HG03571 (cell line): ENCODE measurements at regions not wholly inside any gene's neighbourhood (a gene's known extent, or its start where the extent isn't known, plus 50 kb on each side); places are given as distances from the start of the nearest gene placed in this dataset.
"Not testable (repeated sequence)": the region's sequence is repeated elsewhere in the genome, so short reads cannot be mapped to it uniquely, and the experiment has no call there.

Source experiments
- ATAC-seq: cut with Tn5 transposase; IDR thresholded peaks from one replicate; pipeline ENCODE4 v1.9.1; 2021; ENCODE audit not compliant: unreplicated experiment

DNA sequence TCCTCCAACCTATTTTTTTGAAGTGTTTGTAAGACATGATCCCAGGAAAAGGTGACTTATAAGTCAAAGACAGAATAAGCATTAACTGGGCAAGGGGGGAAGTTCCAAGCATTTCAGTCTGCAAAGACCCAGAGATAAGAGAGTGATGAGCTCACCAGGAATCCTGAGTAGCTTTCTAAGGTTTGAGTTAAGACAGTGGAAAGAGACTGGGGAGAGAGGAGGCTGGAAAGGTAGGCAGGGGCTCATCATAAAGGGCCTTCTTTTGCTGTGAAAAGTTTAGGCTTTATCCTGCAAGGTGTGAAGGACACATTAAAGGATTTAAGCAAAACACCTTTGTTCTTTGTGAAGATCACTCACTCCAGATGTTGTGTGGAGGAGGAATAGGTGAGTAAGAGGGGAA lies 438.8 kb downstream of the CHL1 start:
- ATAC-seq = no peak

DNA sequence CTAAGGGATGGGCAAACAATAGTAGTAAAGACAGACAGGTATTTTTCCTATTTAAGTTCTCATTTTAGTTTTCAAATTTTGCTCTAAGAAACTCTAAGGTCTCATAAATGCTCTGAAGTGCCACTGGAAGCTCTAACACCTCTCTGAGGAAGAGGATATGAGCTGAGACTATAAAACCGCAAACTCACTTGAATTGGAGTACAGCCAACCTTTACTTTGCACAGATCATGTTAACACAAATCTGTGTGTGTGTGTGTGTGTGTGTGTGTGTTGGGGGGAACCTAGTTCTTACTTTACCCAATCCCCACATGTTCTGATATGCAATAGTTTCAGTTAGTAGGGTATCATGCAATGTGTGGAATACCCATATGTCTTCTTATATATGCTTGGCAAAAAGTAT lies 446.8 kb downstream of the CHL1 start:
- no peak for ATAC-seq

DNA sequence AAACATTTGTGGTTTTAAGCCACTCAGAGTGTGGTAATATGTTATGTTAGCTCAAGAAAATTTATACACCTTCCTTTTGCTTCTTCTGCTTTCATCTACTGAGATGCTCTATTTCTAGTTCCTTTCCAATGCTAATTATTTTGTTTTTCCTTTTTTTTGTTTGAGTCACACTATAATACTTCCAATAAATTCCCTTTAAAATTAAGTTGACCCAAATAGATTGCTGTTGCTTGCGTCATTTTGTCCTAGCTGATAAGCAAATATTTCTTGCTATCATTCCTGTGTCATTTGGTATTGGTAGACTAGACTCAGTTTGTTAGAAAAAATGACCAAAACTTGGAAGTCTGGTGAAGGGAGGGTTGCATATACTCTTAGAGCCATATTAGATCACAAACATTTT lies 437.0 kb upstream of the CNTN6 start:
- no peak for ATAC-seq

DNA sequence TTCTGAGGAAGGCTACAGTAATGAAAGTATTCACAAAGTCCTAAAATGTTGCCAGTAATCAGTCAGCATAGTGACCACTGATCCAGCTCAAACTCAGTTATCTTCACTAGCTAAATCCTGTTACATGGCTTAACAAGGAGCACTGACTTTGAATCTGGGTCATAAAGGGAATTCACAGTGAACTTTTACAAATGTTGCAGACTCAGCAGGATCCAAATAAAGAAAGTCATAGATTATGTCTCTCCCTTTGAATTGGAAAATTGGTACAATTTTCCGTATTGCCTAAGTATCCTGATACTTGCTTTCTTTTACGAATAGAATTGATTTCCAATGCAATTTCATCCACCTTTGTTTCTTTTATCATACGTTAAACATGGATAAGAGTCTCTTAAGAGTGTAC lies 431.5 kb upstream of the CNTN6 start:
- ATAC-seq = no peak

DNA sequence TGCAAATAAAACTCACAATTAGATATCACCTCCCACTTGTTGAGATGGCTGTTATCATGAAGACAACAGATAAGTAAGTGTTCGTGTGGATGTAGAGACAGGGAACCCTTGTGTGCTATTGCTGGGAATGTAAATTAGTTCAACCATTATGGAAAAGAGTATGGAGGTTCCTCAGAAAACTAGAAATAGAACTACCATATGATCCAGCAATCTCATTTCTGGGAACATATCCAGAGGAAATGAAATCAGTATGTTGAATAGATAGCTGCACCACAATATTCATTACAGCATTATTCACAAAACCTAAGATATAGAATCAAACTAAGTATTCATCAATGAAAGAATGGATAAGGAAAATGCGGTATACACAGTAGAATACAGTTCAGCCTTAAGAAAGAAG lies 418.7 kb upstream of the CNTN6 start:
- ATAC-seq = no peak

DNA sequence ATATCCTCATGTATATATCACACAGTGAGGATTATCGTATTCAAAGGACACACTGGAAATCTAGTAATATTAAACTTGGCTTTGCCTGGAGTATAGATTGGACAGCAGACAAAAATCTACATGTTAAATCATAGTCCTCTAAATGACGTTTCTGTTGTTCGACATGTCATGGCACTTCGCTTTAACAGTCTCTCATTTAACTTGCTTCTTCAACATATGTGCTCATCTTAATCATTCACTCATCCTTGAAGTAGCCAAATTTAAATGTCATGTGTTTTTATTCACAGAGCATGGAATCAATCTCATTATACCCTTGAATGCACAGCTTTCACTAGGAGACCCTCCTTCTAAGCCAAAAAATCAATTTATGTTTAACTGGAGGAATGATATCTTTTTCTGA lies 417.0 kb upstream of the CNTN6 start:
- ATAC-seq = no peak

DNA sequence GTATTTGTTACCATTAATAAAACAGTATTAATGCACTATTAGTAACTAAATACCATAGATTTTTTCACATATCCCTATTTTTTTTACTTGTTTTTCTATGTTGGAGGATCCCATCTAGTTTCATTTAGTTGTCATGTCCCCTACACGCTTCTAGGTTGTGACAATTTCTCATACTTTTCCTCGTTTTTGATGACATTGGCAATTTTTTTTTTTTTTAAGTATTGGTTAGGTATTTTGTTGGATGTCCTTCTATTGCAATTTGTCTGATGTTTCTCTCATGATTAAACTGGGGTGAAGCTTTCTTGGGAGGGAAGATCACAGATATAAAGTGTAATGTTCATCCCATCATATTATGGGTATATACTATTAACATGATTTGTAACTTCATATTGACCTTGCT lies 409.1 kb upstream of the CNTN6 start:
- ATAC-seq = no peak

DNA sequence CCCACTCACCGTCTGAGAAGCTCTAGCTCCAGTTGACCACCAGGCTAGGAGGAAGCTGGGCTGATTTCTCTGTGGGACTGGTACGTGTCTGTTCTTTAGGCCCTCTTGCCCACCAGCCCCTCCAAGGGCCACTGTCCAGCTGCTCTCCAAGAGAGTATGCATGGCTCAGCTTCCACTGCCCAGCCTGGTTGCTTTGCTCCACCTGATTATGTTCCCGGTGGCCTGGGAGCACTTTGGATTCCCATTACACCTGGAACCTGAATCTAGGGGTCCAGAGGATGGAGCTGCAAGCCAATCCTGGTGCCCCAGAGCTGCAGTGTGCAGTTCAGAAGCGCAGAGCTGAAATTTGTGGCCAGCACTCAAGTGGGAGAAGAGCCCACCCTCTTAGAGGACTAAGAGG lies 402.1 kb upstream of the CNTN6 start:
- ATAC-seq = no peak

DNA sequence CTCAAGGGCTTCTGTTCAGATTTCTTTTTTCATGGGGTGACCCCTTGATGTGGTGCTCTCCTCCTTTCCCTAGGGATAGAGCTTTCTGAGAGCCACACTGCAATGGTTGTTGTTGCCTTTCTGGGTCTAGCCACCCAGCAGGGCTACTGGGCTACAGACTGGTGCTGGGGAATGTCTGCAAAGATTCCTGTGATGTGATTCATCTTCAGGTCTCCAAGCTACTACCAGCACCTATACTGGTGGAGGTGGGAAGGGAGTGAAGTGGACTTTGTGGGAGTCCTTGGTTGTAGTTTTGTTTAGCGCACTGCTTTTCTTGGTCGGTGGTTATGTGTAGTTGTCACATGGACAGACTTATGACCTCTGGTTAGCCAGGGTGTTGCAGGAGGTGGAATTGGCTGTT lies 392.3 kb upstream of the CNTN6 start:
- no peak for ATAC-seq

DNA sequence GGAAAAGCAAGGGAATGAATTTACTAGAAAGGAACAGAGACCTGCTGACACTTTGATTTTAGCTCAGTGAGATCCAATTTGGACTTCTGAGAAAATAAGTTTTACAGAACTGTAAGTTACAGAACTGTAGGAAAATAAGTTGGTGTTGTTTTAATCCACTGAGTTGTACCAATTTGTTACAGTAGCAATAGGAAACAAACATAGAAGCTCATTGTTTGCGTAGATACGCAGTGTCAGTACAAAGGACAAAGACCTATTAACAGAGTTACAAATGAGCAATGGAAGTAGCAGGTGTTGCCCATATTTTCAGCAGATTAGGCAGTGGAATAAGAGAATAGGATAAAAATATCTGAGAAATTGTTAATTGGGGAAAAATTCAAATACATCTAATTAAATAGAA lies 385.8 kb upstream of the CNTN6 start:
- ATAC-seq = no peak

DNA sequence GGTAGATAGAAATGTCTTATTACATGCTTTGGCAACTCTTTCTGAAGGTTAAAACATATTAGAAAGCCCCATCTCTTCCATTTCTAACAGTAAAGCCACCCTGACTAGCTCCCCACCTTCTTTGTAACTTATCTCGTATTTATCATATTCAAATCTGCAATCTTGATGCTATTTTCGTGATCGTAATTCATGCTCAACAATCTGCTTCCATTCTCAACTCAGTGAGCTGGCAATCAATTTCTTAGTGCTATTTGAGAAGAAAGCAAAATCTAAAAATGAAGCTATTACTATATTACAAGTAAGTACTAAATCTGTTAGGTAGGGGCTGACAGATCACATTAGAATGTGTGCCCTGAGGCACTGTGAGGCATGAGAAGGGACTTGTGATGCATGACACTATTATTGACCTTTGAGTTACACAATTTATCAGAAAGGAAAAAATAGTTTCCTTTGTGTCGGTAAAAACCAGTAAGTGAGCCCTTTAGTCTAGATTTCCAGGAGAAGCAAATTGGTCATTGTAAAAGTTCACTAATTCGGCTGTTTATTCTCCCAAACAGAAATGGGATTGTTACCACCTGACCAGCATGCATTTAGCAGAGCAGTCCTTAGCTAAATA lies 379.7 kb upstream of the CNTN6 start:
- ATAC-seq = no peak

DNA sequence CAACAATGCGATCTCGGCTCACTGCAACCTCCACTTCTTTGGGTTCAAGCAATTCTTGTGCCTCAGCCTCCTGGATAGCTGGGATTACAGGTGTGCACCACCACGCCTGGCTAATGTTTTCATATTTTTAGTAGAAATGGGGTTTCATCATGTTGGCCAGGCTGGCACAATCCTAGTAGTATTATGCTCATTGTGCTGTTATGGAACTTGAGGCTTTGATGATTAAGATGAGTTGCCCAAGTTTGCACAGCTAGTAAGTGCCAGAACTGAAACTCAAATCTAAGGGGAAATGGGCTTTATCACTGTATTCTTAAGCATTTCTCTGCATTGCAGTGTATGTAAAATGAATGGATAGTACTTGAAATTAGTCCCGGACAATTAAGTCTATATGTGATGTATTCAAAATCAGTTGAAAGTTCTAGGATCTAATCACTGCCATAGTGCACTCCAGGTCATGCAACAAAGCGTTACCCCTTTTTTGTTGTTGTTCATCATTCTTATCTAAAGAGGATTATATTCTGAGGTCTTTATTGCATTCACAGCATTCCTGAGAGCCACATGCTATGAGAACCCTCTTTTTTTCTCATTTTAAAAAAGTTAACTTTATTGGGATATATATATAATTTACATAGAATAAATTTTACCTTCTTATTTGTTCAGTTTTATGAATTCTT lies 378.7 kb upstream of the CNTN6 start:
- ATAC-seq = no peak

DNA sequence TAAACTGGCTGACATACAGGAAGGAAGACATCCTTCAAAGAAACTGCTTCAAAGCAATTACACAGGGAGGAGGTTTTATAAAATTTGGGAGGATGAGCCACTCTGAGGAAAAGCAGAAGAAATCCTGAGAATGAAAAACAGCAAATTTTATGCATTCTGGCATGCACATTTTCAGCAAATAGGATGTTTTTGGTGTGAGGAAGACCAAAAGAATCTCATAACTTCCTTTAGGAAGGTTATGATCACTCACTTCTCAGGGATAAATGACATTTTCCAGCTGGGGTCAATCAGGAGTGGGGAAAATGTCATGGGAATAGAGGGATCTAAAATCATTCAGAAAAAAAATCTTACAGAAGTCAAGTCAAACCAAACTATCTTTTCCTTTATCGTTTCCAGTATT lies 371.7 kb upstream of the CNTN6 start:
- no peak for ATAC-seq

DNA sequence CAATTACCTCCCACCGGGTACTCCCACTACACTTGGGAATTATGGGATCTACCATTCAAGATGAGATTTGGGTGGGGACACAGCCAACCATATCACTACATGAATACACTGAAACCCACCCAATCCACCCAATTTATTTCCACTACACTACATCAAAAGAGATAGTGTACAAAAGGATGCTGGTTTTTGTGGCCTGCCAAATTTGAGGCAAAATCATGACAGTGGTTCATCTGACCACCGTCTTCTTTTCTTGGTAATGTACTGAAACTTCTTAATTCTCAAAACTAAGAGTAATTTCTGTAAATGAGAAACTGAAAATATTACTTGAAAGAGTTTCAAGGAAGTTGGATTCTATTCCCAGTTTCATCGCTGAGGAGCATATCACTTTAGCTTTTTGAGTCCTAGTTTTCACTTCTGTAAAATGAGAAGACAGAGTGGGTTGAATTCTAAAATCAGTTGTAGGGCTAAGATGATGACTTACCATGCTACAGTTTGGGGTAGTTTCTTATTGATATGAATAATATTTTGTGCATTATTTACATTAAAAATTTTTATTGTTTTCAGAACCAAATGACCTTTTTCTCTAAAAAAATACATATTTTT lies 360.4 kb upstream of the CNTN6 start:
- ATAC-seq = no peak

DNA sequence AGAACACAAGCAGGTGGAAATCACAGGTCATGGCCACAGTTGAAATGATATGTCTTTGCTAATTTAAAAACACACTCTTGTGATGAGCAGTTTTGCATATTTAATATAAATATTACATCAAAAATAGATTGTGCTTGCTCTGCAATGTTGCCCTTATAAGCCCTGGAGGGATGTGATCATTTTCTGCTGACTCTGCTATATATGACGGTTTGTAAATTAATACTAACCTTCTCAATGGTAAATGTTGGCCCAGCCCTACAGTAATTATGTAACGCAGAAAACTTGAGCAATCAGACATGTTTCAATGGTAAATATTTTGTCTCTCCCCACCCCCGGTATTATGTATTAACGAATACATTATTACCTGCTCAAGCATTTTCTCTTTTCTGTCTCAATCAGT lies 359.5 kb upstream of the CNTN6 start:
- no peak for ATAC-seq

DNA sequence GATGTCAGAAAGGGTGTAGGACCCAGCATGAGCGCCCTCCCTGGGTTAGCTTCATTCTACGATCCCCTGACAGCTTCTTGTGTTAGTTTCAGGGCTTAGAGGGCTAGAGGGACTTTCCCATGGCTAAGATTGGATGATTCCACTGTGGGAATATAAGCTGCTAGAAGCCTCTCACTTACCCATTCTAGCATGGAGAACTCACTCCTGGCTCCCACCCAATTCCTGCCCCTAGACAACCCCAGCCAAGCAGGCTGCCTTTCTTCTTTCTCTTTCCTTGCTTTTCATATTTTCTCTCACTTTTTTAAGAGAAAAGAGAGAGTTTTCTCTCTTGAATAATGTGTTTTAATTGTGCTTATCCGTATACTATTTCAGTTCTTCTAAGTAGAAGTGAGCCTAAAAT lies 335.1 kb upstream of the CNTN6 start:
- ATAC-seq = no peak

DNA sequence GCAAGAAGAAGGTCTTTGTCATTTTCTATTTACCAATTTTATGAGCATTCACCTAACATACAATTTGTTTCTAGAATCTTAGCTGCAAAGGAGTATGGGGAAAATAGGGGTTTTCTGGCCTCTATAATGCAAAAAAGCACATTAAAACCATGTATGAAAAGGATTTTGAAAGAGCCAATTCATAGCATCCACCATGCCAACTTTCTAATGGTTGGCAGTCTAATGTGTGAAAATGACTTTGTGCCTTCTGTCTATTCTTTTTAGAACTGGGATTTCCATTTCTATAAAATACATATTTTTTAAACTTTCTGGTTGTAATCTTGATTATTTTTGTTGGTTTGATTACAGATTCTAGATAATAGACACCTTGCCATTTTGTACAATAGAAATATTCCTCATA lies 333.7 kb upstream of the CNTN6 start:
- ATAC-seq = no peak

DNA sequence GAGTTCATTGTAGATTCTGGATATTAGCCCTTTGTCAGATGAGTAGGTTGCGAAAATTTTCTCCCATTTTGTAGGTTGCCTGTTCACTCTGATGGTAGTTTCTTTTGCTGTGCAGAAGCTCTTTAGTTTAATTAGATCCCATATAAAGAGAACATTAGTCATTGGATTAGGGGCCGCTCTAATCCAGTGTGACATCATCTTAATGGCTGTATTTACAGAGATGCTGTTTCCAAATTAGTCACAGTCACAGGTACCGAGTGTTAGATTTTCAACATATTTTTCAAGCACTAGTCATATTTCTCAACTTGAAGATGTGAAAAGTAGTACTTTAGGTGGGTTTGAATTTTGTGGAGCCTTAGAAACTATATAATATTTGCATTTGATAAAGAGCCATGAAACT lies 319.4 kb upstream of the CNTN6 start:
- ATAC-seq = not testable (repeated sequence)

DNA sequence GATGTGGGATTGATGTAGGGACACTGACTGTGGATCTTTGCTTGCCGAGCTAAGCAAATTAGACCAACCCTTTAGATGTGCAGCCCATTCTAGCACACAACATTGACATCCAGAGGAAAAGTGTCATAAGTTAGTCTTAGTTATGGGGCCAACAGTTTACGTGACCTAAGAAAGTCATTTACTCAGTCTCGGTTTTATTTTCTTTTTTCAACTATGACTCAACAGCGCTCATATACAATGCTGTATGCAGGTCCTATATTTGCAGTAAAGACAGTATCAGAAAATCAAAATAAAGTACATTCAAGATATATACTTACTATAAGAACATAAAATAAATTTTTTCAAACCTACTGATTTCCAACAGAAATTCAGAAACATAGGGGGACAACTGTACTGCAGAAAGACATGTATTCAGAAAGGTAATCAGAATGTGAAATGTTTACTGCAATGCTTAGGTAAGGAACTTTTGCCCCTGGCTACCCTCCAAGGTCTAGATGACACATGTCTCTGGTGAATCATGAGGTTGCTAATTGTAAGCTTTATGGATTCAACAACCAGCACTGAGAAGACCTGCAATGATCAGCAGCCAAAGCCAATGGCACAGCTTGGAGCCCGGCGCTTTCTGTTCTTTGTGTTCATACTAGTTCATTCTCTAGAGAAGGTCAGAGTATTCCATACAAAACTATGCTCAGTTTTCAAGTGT lies 317.5 kb upstream of the CNTN6 start:
- no peak for ATAC-seq

DNA sequence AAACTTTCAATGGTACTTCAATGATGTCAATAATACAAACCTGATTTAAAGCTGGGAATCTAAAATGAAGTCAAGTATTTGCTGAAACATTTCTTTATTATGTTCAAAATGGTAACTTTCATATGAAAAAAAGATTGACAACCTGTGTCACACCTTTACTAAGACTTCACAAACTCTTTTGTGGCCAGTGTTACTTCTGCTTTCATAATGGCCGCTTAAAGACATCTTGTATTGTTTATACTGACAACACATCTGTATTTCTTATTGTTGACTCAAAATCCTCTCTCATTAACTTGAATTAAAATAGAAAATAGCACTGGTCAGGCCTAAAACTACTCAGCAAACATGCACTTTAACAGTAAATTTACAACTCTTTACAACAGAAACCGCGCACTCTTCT lies 312.3 kb upstream of the CNTN6 start:
- no peak for ATAC-seq

DNA sequence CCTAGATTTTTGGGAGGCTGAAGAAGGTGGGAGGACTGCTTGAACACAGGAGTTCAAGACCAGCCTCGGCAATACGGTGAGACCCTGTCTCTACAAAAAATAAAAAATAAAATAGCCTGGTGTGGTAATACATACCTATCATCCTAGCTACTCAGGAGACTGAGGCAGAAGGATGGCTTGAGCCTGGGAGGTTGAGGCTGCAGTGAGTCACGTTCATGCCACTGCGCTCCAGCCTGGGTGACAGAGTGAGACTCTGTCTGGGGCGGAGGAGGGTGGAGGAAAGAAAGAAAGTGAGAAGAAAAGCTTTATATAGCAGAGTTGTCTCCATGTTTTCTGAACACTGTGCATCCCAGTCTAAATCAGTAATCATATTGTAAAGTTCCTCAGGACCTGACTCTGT lies 301.4 kb upstream of the CNTN6 start:
- ATAC-seq = no peak

DNA sequence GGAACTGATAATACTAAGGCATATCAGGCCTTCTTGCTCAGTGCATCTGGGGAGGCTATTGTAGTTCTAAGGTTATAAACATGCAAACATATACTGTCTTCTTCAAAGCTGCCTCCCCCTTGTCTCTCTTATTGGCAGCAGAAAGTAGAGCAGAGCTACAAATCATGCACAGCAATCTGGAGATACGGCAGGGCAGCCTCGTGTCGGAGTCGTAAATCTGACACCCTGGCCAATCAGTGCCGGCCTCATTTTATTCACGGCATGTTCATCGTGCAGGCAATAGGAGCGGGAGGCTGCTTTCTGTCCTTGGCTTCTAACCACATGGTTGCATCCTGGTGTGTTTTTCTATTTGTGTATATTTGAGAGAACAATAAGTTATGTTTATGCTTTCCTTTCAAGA lies 300.2 kb upstream of the CNTN6 start:
- no peak for ATAC-seq
